Loucy (cell line): ENCODE measurements at regions not wholly inside any gene's neighbourhood (a gene's known extent, or its start where the extent isn't known, plus 50 kb on each side); places are given as distances from the start of the nearest gene placed in this dataset.
"Not testable (repeated sequence)": the region's sequence is repeated elsewhere in the genome, so short reads cannot be mapped to it uniquely, and the experiment has no call there.

Experiments
- EZH2phosphoT487 ChIP-seq: fragments of 200-600 bp; IDR thresholded peaks from 2 replicates; pipeline ENCODE4 v1.6.1; 2018; ENCODE audit warnings: antibody characterized with exemption, mild to moderate bottlenecking, moderate library complexity, borderline replicate concordance
- TF ChIP-seq, protein P1 (sequence below): fragments of 200-600 bp; sonication (generic); conservative IDR thresholded peaks from 2 replicates; pipeline ENCODE4 v1.5.1; 2014; ENCODE audit warnings: mild to moderate bottlenecking, antibody characterized with exemption, low read length

DNA sequence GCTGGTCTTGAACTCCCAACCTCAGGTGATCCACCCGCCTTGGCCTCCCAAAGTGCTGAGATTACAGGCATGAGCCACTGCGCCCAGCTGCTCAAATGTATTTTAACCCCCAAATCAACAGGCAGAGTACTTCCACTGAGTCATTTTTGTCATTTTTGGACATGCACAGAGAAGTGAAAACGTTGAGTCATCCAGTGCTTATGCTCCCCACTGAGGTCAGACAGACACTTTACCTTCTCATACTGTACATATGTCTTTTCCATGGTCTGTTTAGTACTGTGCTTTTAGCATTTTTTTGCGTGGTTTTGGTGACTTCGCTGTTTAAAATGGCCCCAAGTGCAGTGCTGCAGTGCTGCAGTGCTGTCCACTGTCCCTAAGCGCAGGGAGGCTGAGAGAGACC lies 99.1 kb downstream of the TBC1D26 start:
- TF ChIP-seq, protein P1, sequence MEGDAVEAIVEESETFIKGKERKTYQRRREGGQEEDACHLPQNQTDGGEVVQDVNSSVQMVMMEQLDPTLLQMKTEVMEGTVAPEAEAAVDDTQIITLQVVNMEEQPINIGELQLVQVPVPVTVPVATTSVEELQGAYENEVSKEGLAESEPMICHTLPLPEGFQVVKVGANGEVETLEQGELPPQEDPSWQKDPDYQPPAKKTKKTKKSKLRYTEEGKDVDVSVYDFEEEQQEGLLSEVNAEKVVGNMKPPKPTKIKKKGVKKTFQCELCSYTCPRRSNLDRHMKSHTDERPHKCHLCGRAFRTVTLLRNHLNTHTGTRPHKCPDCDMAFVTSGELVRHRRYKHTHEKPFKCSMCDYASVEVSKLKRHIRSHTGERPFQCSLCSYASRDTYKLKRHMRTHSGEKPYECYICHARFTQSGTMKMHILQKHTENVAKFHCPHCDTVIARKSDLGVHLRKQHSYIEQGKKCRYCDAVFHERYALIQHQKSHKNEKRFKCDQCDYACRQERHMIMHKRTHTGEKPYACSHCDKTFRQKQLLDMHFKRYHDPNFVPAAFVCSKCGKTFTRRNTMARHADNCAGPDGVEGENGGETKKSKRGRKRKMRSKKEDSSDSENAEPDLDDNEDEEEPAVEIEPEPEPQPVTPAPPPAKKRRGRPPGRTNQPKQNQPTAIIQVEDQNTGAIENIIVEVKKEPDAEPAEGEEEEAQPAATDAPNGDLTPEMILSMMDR = not testable (repeated sequence)
- not testable (repeated sequence) for TF ChIP-seq EZH2phosphoT487
